Spleen (tissue), 11 donors: ENCODE measurements at regions not wholly inside any gene's neighbourhood (a gene's known extent, or its start where the extent isn't known, plus 50 kb on each side); places are given as distances from the start of the nearest gene placed in this dataset.
"Not testable (repeated sequence)": the region's sequence is repeated elsewhere in the genome, so short reads cannot be mapped to it uniquely, and the experiment has no call there.

ENCODE experiments used
- DNase-seq: peaks from one replicate; pipeline ENCODE4 v3.0.0-alpha.2; 2020
- H3K27ac ChIP-seq, 8 donors: fragments of 200-600 bp; sonication (generic) in 7 of 8; 1 replicate in 4 of 8; 2 replicates in 4 of 8; pipeline versions ENCODE4 v1.5.0 to v1.8.0; 2016 to 2021; ENCODE audit warnings: inconsistent platforms in 4 of 8, mild to moderate bottlenecking in 4 of 8, moderate library complexity in 1 of 8
- H3K27me3 ChIP-seq, 7 donors: fragments of 200-600 bp; sonication (generic) in 6 of 7; replicated peaks in 1 of 7; 1 replicate in 4 of 7; 2 replicates in 3 of 7; pipeline versions ENCODE4 v1.5.0 to v1.8.0; 2016 to 2021; ENCODE audit warnings: inconsistent platforms in 3 of 7, mild to moderate bottlenecking in 1 of 7
- H3K36me3 ChIP-seq, 6 donors: fragments of 200-600 bp; sonication (generic) in 5 of 6; 1 replicate in 4 of 6; 2 replicates in 2 of 6; pipeline versions ENCODE4 v1.5.0 to v1.8.0; 2016 to 2021; ENCODE audit warnings: inconsistent platforms in 2 of 6
- H3K4me1 ChIP-seq, 6 donors: fragments of 200-600 bp; sonication (generic) in 5 of 6; 1 replicate in 3 of 6; 2 replicates in 3 of 6; pipeline versions ENCODE4 v1.5.0 to v1.8.0; 2016 to 2021; ENCODE audit warnings: inconsistent platforms in 3 of 6
- H3K4me3 ChIP-seq, 8 donors: fragments of 200-600 bp; sonication (generic) in 7 of 8; 1 replicate in 4 of 8; 2 replicates in 4 of 8; pipeline versions ENCODE4 v1.5.0 to v1.8.0; 2016 to 2021; ENCODE audit warnings: inconsistent platforms in 4 of 8, mild to moderate bottlenecking in 4 of 8, moderate library complexity in 2 of 8
- H3K9me3 ChIP-seq, 8 donors: fragments of 200-600 bp; sonication (generic) in 7 of 8; 1 replicate in 4 of 8; 2 replicates in 4 of 8; pipeline versions ENCODE4 v1.5.0 to v1.8.0; 2016 to 2021; ENCODE audit warnings: inconsistent platforms in 4 of 8
- CTCF ChIP-seq, 11 experiments: fragments of 200-600 bp in 7 of 11; fragments of 450-650 bp in 4 of 11; sonication (generic) in 4 of 11; IDR thresholded peaks in 8 of 11; conservative IDR thresholded peaks in 3 of 11; 1 replicate in 7 of 11; 2 replicates in 4 of 11; pipeline versions ENCODE4 v1.4.0 to v1.8.0; 2016 to 2021; ENCODE audit warnings: antibody characterized with exemption in 11 of 11, inconsistent platforms in 4 of 11, mild to moderate bottlenecking in 1 of 11
- POLR2A ChIP-seq, 3 donors: fragments of 450-650 bp; IDR thresholded peaks; one replicate each; pipeline ENCODE4 v1.5.1; 2017; ENCODE audit warnings: antibody characterized with exemption in 3 of 3, mild to moderate bottlenecking in 1 of 3
- POLR2AphosphoS5 ChIP-seq, 3 donors: sonication (generic); formaldehyde crosslinking; IDR thresholded peaks; one replicate each; pipeline ENCODE4 v1.5.1; 2017; ENCODE audit warnings: antibody characterized with exemption in 3 of 3
- WGBS, 5 donors: extraction: QIAGEN DNeasy Blood & Tissue Kit in 3 of 5; methylation state at CpG; one replicate each; pipeline versions ENCODE4 v1.1.5 to v1.1.7; 2013 to 2018; 5-methylcytosine and 5-hydroxymethylcytosine counted together
- intact Hi-C: fragments of 100-400 bp; cut with DNase I; formaldehyde crosslinking; loops from one replicate; pipeline ENCODE4 v1.15.0; 2023; ENCODE audit warnings: low total_unique reads
- donor health status: healthy with polysubstance abuse.
- donor health status: DM: no; HTN: no; CAD: no; lungs with moderate emphysema.
- donor health status: DM: no; HTN: no; CAD: no.
- donor health status: Bipolar disorder and iron deficiency.
- donor health status: healthy.
- donor health status: DM: no; HTN: no; CAD: no.
- donor health status: DM: yes; HTN: yes; CAD: no.

GRCh38 chr7:113308399-113308798, 190.0 kb upstream of the SMIM30 start:
- Histone ChIP-seq H3K4me1 (no peaks in the 10 kb centered on the region), H3K36me3 (no peaks in the 10 kb centered on the region), H3K27ac (no peak overlapping the region), H3K4me3 (no peak overlapping the region), H3K9me3 (peaks cover 0 to 3% (median 0%) of the 10 kb centered on the region in 8 donors), H3K27me3 (no peaks in the 10 kb centered on the region)
- DNase-seq: no peak
- WGBS, 5 donors: 87 to 95% (median 93%) methylated on average over 2 of the region's 2 CpGs
- TF ChIP-seq POLR2A (IDR thresholded peaks at IDR 0.05) (no peak), CTCF (IDR thresholded peaks at IDR 0.05 in 8 of 11, conservative IDR thresholded peaks at IDR 0.05 in 3 of 11) (no peak), POLR2AphosphoS5 (IDR thresholded peaks at IDR 0.05) (no peak)
- intact Hi-C loops: no loop called here

DNA sequence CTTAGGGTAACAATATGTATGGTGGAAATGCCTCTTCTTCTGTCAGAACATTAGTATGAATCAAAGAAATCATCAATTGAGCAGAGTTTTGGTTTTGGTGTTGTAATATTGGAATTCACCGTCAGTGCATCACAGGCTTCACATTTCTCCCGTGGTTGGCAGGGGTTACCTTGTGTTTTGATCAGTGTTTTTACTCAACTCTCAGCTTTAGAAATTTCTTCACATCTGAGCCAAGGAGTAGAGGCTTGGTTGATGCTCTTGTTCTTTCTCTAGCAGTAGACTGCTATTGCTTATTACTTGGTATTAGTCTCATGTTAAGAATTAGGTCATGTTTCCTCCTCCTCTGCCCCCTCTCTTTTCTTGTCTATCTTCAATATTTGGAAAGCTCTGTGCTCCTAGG, 188.8 kb upstream of the SMIM30 start:
- DNase-seq: no peak
- intact Hi-C loops: no loop called here
- no peaks in the 10 kb centered on the region for H3K36me3 ChIP-seq
- no peak for TF ChIP-seq POLR2A (IDR thresholded peaks at IDR 0.05)
- TF ChIP-seq CTCF (IDR thresholded peaks at IDR 0.05 in 8 of 11, conservative IDR thresholded peaks at IDR 0.05 in 3 of 11): no peak
- TF ChIP-seq POLR2AphosphoS5 (IDR thresholded peaks at IDR 0.05): no peak
- H3K27me3 ChIP-seq: no peaks in the 10 kb centered on the region
- no peaks in the 10 kb centered on the region for H3K4me1 ChIP-seq
- H3K4me3 ChIP-seq: no peak overlapping the region
- 28 to 71% (median 34%) methylated on average over 2 of the region's 2 CpGs for WGBS, 5 donors
- H3K27ac ChIP-seq: no peak overlapping the region
- H3K9me3 ChIP-seq: peaks cover 0 to 5% (median 0%) of the 10 kb centered on the region in 8 donors

DNA sequence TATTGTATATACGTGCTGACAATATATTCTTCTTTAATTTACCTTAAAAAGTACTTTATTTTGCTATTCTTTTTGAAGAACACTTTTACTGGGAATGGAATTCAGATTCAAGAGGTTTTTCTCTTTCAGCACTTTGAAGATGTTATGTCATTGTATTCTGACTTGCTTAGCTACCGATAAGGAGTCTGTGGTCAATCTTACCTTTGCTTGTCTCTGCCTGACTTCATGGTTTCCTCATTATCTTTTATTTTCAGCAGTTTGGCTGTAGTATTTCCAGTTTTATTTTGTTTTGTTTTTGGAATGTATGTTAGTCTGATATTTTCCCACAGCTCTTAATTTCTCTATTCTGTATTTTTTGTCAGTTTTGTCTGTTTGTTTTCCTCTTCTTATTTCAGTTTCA, 187.9 kb upstream of the SMIM30 start:
- H3K36me3 ChIP-seq: no peaks in the 10 kb centered on the region
- intact Hi-C loops: no loop called here
- TF ChIP-seq POLR2AphosphoS5 (IDR thresholded peaks at IDR 0.05) (no peak), CTCF (IDR thresholded peaks at IDR 0.05 in 8 of 11, conservative IDR thresholded peaks at IDR 0.05 in 3 of 11) (no peak), POLR2A (IDR thresholded peaks at IDR 0.05) (no peak)
- no peaks in the 10 kb centered on the region for H3K4me1 ChIP-seq
- no peak for DNase-seq
- H3K4me3 ChIP-seq: no peak overlapping the region
- WGBS, 5 donors: 65 to 79% (median 72%) methylated on average over 2 of the region's 2 CpGs
- no peak overlapping the region for H3K27ac ChIP-seq
- peaks cover 0 to 5% (median 0%) of the 10 kb centered on the region in 8 donors for H3K9me3 ChIP-seq
- H3K27me3 ChIP-seq: no peaks in the 10 kb centered on the region

- Histone ChIP-seq H3K36me3 (no peaks in the 10 kb centered on the region), H3K9me3 (peaks cover 0 to 5% (median 0%) of the 10 kb centered on the region in 8 donors), H3K4me1 (no peaks in the 10 kb centered on the region), H3K27ac (no peak overlapping the region), H3K27me3 (no peaks in the 10 kb centered on the region), H3K4me3 (no peak overlapping the region)
- intact Hi-C loops: no loop called here
- no peak for DNase-seq
- TF ChIP-seq POLR2AphosphoS5 (IDR thresholded peaks at IDR 0.05) (no peak), POLR2A (IDR thresholded peaks at IDR 0.05) (no peak), CTCF (IDR thresholded peaks at IDR 0.05 in 8 of 11, conservative IDR thresholded peaks at IDR 0.05 in 3 of 11) (no peak)
Observed at GRCh38 chr7:113304104-113304503, 185.8 kb upstream of the SMIM30 start.

DNA sequence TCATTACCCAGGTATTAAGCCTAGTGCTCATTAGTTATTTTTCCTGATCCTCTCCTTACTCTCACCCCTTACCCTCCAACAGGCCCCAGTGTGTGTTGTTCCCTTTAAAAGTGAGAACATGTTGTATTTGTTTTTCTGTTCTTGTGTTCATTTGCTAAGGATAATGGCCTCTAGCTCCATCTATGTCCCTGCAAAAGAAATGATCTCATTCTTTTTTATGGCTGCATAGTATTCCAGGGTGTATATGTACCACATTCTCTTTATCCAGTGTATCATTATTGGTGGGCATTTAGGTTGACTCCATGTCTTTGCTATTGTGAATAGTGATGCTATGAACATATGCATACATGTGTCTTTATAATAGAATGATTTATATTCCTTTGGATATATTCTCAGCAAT, 185.0 kb upstream of the SMIM30 start:
- H3K4me3 ChIP-seq, DNase-seq, H3K27ac ChIP-seq, H3K4me1 ChIP-seq, H3K27me3 ChIP-seq, intact Hi-C loops, H3K9me3 ChIP-seq, H3K36me3 ChIP-seq: not testable (repeated sequence)
